ENCODE measurements at regions not wholly inside any gene's neighbourhood (a gene's known extent, or its start where the extent isn't known, plus 50 kb on each side); places are given as distances from the start of the nearest gene placed in this dataset.

DNA sequence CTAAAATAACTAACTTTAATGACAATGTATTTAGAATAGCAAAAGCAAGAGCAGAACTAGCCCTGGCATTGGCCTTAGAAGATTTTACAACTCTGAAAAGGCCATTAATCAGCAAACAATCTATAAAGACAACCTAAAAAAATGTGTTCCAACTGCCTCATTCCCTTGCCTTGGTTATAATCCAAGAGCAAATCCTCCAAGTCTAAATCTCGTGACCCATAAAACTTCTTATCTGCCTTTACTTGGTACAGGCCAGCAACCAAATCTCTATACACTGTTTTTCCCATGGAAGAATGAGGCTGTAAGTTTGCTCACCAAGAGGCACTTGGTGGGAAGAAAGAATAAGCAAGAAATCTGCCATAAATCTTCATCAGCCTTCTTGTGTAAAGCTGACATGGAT, 175.3 kb upstream of the MID1 start:
- no peak for ATAC-seq

DNA sequence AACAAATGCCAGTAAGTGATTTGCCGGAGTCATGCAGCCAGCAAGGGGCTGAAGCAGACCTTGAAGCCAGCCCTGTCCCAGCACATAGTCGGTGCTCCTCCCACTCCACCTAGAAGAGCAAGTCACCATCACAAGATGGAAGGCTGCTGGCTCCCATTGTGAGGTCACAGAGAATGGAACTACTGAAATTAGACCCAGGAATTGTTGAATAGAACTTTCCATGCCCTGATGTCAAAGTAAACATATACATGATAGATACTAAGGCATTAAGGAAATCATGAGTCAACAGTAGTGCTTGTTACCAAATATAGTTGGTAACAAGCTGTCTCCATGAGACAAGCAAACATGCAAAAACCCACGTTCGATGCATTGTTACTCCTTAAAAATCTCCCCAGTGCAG, 177.1 kb upstream of the MID1 start:
- DNase-seq (no peak), ATAC-seq (no peak)
- intact Hi-C loops (cut with DNase I), result no loop called here
- Histone ChIP-seq H3K9me3 (no peaks in the 10 kb centered on the region), H3K27ac (no peak overlapping the region), H3K4me1 (peaks cover 4% of the 10 kb centered on the region), H3K4me3 (no peak overlapping the region), H3K36me3 (replicated peaks in 1 of 2; ENCODE audit: insufficient read depth in 1 of 2, low read depth in 2 of 2) (no peaks in the 10 kb centered on the region), H3K27me3 (no peaks in the 10 kb centered on the region)
- no peak for TF ChIP-seq POLR2A (IDR thresholded peaks at IDR 0.05)
- TF ChIP-seq, protein P1, sequence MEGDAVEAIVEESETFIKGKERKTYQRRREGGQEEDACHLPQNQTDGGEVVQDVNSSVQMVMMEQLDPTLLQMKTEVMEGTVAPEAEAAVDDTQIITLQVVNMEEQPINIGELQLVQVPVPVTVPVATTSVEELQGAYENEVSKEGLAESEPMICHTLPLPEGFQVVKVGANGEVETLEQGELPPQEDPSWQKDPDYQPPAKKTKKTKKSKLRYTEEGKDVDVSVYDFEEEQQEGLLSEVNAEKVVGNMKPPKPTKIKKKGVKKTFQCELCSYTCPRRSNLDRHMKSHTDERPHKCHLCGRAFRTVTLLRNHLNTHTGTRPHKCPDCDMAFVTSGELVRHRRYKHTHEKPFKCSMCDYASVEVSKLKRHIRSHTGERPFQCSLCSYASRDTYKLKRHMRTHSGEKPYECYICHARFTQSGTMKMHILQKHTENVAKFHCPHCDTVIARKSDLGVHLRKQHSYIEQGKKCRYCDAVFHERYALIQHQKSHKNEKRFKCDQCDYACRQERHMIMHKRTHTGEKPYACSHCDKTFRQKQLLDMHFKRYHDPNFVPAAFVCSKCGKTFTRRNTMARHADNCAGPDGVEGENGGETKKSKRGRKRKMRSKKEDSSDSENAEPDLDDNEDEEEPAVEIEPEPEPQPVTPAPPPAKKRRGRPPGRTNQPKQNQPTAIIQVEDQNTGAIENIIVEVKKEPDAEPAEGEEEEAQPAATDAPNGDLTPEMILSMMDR (IDR thresholded peaks at IDR 0.05), result no peak
- 82 to 91% methylated on average over 3 to 4 of the region's 4 CpGs for WGBS, 2 donors

More for the DNA sequence above, 175.3 kb upstream of the MID1 start:
- Histone ChIP-seq H3K9me3 (no peaks in the 10 kb centered on the region), H3K36me3 (replicated peaks in 1 of 2; ENCODE audit: insufficient read depth in 1 of 2, low read depth in 2 of 2) (no peaks in the 10 kb centered on the region), H3K4me1 (peaks cover 4% of the 10 kb centered on the region), H3K27ac (no peak overlapping the region), H3K27me3 (no peaks in the 10 kb centered on the region), H3K4me3 (no peak overlapping the region)
- no peak for TF ChIP-seq POLR2A (IDR thresholded peaks at IDR 0.05)
- TF ChIP-seq, protein P1 (IDR thresholded peaks at IDR 0.05), result no peak
- no peak for DNase-seq
- intact Hi-C loops (cut with DNase I), result no loop called here
- WGBS, 2 donors, result 0 to 25% methylated on average over 1 of the region's 1 CpG

DNA sequence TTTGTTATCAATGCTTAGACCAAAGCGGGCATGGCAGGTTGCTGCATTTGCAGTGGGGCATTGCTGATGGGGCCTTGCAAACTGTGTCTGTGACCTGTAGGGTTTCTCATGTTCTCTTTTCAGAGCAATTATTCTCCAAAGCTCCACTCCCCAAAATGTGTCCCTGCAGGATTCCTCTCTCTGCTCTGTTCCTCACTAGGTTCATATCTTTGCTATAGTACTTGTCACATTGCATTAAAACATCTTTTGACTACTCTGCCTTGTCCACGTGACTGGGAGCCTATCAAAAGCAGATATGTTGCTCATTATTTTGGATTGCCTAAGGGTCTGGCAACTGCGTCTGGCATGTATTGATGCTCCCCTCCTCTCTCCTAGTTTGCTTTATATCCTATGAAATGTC, 177.7 kb upstream of the MID1 start:
- TF ChIP-seq POLR2A (IDR thresholded peaks at IDR 0.05), result no peak
- Histone ChIP-seq H3K4me3 (no peak overlapping the region), H3K27me3 (no peaks in the 10 kb centered on the region), H3K9me3 (no peaks in the 10 kb centered on the region), H3K27ac (no peak overlapping the region), H3K36me3 (replicated peaks in 1 of 2; ENCODE audit: insufficient read depth in 1 of 2, low read depth in 2 of 2) (no peaks in the 10 kb centered on the region), H3K4me1 (peaks cover 4% of the 10 kb centered on the region)
- WGBS, 2 donors, result 81 to 93% methylated on average over 3 of the region's 3 CpGs
- ATAC-seq (no peak), DNase-seq (no peak)
- intact Hi-C loops (cut with DNase I), result no loop called here

DNA sequence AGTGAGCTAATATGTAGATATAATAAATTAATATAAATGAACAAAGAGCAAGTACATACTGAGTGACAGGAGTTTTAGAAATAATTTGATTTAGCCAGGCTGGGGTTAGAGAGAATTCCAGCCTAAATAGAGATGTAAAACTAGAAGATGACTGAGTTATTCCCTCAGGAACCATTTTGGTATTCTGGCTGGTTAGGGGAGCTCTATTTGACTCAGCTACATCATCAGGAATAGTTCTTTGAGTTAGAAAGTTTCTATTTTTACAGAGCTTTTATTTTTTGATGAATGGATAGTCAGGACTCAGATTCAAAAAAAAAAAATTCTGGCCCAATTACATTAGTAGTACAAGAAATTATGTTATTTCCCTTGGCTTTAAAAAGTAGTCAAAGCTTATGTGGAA, 180.4 kb upstream of the MID1 start:
- intact Hi-C loops (cut with DNase I), result no loop called here
- no peak overlapping the region for H3K27ac ChIP-seq
- DNase-seq, result no peak

DNA sequence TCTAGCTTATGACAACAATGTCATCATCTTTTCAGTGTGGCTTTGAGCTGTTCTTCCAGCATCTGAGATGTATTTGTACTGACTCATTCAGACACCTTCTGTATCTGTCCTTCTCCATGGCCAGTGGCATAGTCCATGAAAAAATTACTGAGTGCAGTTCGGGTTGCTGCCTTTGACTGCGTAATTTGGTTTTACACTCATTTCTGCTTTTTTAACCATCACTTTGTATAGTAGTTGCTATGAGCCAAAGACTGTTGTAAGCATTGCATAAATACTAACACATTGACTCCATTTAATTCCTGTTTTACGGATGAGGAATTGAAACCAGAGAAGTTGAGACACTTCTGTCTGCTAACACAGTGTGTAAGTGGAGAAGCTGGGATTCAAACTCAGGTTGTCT, 190.7 kb upstream of the MID1 start:
- Histone ChIP-seq H3K9me3 (no peaks in the 10 kb centered on the region), H3K36me3 (replicated peaks in 1 of 2; ENCODE audit: insufficient read depth in 1 of 2, low read depth in 2 of 2) (no peaks in the 10 kb centered on the region), H3K4me1 (no peaks in the 10 kb centered on the region), H3K27me3 (no peaks in the 10 kb centered on the region), H3K4me3 (no peak overlapping the region), H3K27ac (no peak overlapping the region)
- DNase-seq, result no peak
- TF ChIP-seq, protein P1 (IDR thresholded peaks at IDR 0.05), result no peak
- TF ChIP-seq POLR2A (IDR thresholded peaks at IDR 0.05), result no peak
- intact Hi-C loops (cut with DNase I), result no loop called here
- ATAC-seq, result no peak
- 89 to 90% methylated on average over 3 of the region's 3 CpGs for WGBS, 2 donors

More for the DNA sequence above, 180.4 kb upstream of the MID1 start:
- no peaks in the 10 kb centered on the region for H3K9me3 ChIP-seq
- TF ChIP-seq, protein P1 (IDR thresholded peaks at IDR 0.05), result no peak
- no peak for TF ChIP-seq POLR2A (IDR thresholded peaks at IDR 0.05)
- H3K4me3 ChIP-seq, result no peak overlapping the region
- no peaks in the 10 kb centered on the region for H3K4me1 ChIP-seq
- no peaks in the 10 kb centered on the region for H3K36me3 ChIP-seq (replicated peaks in 1 of 2; ENCODE audit: insufficient read depth in 1 of 2, low read depth in 2 of 2)
- no peak for ATAC-seq
- H3K27me3 ChIP-seq, result no peaks in the 10 kb centered on the region
